ENCODE measurements at regions not wholly inside any gene's neighbourhood (a gene's known extent, or its start where the extent isn't known, plus 50 kb on each side); places are given as distances from the start of the nearest gene placed in this dataset.

GRCh38 chr5:77936365-77936693 is 160.2 kb upstream of the TBCA start:
- TF ChIP-seq CTCF (conservative IDR thresholded peaks at IDR 0.05; ENCODE audit: low read depth, low read length) = no peak
- no peak for TF ChIP-seq EZH2 (IDR thresholded peaks at IDR 0.05; ENCODE audit: low read length, unreplicated experiment)
- TF ChIP-seq EZH2phosphoT487 (IDR thresholded peaks at IDR 0.05; ENCODE audit: borderline replicate concordance, low read length) = no peak
